ENCODE measurements at regions not wholly inside any gene's neighbourhood (a gene's known extent, or its start where the extent isn't known, plus 50 kb on each side); places are given as distances from the start of the nearest gene placed in this dataset.

DNA sequence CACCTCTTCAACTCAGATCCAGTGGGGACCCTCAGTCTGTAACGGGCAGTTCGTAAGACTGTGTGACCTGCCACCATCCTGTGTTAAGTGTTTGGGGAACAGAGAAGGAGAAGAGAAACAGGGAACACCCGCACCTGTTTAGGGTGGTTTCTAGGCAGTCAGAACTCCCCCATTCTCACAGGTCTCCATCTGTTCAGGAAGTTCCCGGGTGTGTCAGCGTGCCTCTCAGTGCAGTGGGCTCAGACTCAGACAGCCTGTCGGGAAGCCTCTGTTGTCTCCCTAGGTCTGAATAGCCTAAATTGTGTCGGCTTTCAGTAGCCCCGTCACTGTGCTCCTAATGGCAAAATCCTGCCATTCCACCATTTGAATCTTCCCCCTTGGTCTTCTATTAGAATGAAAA lies 256.6 kb downstream of the LOXHD1 start:
- no peak overlapping the region for H3K4me3 ChIP-seq (ENCODE audit: low read depth, low read length)
- ChIA-PET POLR2A (no interaction called here), CTCF (no interaction called here)
- DNase-seq (ENCODE audit: low read depth, low spot score): no peak
- TF ChIP-seq, protein P1, sequence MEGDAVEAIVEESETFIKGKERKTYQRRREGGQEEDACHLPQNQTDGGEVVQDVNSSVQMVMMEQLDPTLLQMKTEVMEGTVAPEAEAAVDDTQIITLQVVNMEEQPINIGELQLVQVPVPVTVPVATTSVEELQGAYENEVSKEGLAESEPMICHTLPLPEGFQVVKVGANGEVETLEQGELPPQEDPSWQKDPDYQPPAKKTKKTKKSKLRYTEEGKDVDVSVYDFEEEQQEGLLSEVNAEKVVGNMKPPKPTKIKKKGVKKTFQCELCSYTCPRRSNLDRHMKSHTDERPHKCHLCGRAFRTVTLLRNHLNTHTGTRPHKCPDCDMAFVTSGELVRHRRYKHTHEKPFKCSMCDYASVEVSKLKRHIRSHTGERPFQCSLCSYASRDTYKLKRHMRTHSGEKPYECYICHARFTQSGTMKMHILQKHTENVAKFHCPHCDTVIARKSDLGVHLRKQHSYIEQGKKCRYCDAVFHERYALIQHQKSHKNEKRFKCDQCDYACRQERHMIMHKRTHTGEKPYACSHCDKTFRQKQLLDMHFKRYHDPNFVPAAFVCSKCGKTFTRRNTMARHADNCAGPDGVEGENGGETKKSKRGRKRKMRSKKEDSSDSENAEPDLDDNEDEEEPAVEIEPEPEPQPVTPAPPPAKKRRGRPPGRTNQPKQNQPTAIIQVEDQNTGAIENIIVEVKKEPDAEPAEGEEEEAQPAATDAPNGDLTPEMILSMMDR (IDR thresholded peaks at IDR 0.05; ENCODE audit: insufficient read depth, low read length, missing control alignments): no peak

DNA sequence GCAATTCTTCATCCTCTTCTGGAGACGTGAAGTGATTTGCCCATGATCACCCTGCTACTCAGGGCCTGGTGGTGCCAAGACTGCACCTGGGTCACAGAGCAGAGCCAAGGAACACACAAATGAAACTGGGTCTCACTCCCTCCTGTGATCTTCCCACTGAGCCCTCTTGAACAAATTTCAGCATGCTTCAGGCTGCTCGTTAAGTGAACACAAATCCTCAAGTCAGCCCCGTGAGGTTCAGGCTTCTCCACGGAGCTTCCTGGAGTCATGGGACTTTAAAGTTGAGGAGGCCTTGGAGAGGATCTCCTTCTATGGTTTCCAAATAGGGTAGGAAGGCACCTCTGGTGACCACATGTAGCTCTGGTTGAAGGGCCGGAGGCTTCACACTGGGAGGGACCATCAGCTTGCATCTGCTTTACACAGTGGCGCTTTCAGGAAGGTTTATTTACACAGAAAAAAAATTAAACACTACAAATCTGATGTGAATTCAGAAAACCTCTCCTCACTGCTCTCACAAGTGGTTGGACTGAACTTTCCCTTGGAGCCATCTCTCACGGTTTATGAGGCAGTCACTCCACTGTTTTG lies 255.4 kb downstream of the LOXHD1 start:
- ChIA-PET POLR2A (no interaction called here), CTCF (interaction anchor here (1.4 kb wide), 1 partner anchor 257 kb away, joined by 3 read pairs; no protein-coding TSS in a partner anchor)
- DNase-seq (ENCODE audit: low read depth, low spot score): no peak
- no peak overlapping the region for H3K4me3 ChIP-seq (ENCODE audit: low read depth, low read length)
- TF ChIP-seq, protein P1 (IDR thresholded peaks at IDR 0.05; ENCODE audit: insufficient read depth, low read length, missing control alignments): no peak

DNA sequence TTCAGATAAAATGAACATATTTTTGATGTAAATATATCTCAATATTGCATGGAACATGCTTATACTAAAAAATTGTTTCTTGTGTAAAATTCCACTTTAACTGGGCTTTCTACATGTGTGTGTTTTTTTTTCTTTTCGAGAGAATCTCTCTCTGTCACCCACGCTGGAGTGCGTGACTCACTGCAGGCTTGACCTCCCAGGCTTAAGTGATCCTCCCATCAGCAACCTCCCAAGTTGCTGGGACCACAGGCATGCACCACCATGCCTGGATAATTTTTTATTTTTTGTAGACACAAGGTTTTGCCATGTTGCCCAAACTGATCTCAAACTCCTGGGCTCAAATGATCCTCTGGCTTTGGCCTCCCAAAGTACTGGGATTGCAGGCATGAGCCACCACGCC lies 254.6 kb downstream of the LOXHD1 start:
- H3K4me3 ChIP-seq (ENCODE audit: low read depth, low read length): no peak overlapping the region
- ChIA-PET POLR2A (no interaction called here), CTCF (no interaction called here)
- DNase-seq (ENCODE audit: low read depth, low spot score): no peak
- TF ChIP-seq, protein P1 (IDR thresholded peaks at IDR 0.05; ENCODE audit: insufficient read depth, low read length, missing control alignments): no peak

DNA sequence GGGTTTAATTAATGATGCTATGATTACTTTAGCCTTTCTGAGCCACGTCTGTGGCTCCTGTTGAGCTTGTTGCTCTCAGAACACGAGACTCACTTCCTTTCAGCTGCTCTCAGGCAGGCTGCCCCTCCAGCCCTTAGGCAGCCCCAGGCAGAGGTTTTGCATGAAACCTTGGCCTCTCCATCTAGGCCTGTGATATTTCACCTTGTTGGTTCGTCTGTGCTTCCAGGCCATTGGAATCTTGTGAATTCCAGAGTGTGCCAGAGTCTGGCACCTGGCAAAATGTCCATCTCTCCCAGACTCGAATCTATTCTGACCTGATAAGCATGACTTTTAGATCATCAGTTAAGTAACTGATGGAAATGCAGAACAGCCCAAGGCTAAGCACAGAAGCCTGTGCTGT lies 254.1 kb downstream of the LOXHD1 start:
- TF ChIP-seq, protein P1 (IDR thresholded peaks at IDR 0.05; ENCODE audit: insufficient read depth, low read length, missing control alignments): no peak
- ChIA-PET POLR2A (no interaction called here), CTCF (no interaction called here)
- no peak for DNase-seq (ENCODE audit: low read depth, low spot score)
- no peak overlapping the region for H3K4me3 ChIP-seq (ENCODE audit: low read depth, low read length)

- POLR2A ChIA-PET: no interaction called here
- no peak for DNase-seq (ENCODE audit: low read depth, low spot score)
These were observed 251.0 kb downstream of the LOXHD1 start for GRCh38 chr18:46405832-46406538.

DNA sequence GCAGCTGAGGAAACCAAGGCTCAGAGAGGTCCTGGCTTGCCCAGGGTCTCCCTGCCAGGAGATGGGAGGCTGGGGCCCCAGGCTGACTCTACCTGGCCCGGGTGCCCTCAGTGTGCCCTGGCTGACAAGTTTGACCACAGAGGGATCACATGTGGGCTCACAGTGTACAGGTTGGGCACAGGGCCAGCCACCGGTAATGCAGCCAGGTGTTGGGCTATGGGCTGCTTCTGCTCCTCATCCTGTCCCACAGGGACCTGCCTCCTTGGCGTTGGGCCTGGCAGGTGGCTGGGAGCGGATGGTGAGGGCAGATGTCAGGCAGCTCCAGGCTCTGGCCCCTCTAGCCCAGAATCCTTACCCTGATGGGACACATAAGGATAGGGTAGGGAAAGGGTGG lies 250.5 kb downstream of the LOXHD1 start:
- ChIA-PET CTCF (no interaction called here), POLR2A (no interaction called here)
- TF ChIP-seq, protein P1 (IDR thresholded peaks at IDR 0.05; ENCODE audit: insufficient read depth, low read length, missing control alignments): no peak
- H3K4me3 ChIP-seq (ENCODE audit: low read depth, low read length): no peak overlapping the region
- DNase-seq (ENCODE audit: low read depth, low spot score): no peak

More at GRCh38 chr18:46405832-46406538, 251.0 kb downstream of the LOXHD1 start:
- no peak overlapping the region for H3K4me3 ChIP-seq (ENCODE audit: low read depth, low read length)
- CTCF ChIA-PET: no interaction called here
- TF ChIP-seq, protein P1 (IDR thresholded peaks at IDR 0.05; ENCODE audit: insufficient read depth, low read length, missing control alignments): no peak
